ENCODE measurements at regions not wholly inside any gene's neighbourhood (a gene's known extent, or its start where the extent isn't known, plus 50 kb on each side); places are given as distances from the start of the nearest gene placed in this dataset.

- DNase-seq (no peak), ATAC-seq (no peak)
Measured at GRCh38 chr3:104750581-104750980, 616.1 kb upstream of the ALCAM start.

GRCh38 chr3:104755791-104756190 is 610.9 kb upstream of the ALCAM start:
- DNase-seq (no peak), ATAC-seq (no peak)

- ATAC-seq (no peak), DNase-seq (no peak)
Measured at GRCh38 chr3:104763007-104763406, 603.7 kb upstream of the ALCAM start.

GRCh38 chr3:104764496-104764895 is 602.2 kb upstream of the ALCAM start:
- no peak for ATAC-seq
- no peak for DNase-seq

GRCh38 chr3:104768886-104769285 is 597.8 kb upstream of the ALCAM start:
- DNase-seq (no peak), ATAC-seq (no peak)

- ATAC-seq (no peak), DNase-seq (no peak)
Measured at GRCh38 chr3:104779324-104779723, 587.4 kb upstream of the ALCAM start.

- no peak for ATAC-seq
- no peak for DNase-seq
Measured at GRCh38 chr3:104781112-104781511, 585.6 kb upstream of the ALCAM start.

- ATAC-seq, result no peak
- no peak for DNase-seq
Measured at GRCh38 chr3:104785947-104786346, 580.8 kb upstream of the ALCAM start.

- ATAC-seq (no peak), DNase-seq (no peak)
Measured at GRCh38 chr3:104787306-104787705, 579.4 kb upstream of the ALCAM start.

- no peak for ATAC-seq
- DNase-seq, result no peak
Measured at GRCh38 chr3:104788807-104789206, 577.9 kb upstream of the ALCAM start.

GRCh38 chr3:104791331-104791730 is 575.4 kb upstream of the ALCAM start:
- DNase-seq (no peak), ATAC-seq (no peak)

- DNase-seq (no peak), ATAC-seq (no peak)
Measured at GRCh38 chr3:104796556-104796955, 570.2 kb upstream of the ALCAM start.

- DNase-seq, result no peak
- ATAC-seq, result no peak
Measured at GRCh38 chr3:104805042-104805441, 561.7 kb upstream of the ALCAM start.

- DNase-seq (no peak), ATAC-seq (no peak)
Measured at GRCh38 chr3:104805508-104805907, 561.2 kb upstream of the ALCAM start.

- ATAC-seq (no peak), DNase-seq (no peak)
Measured at GRCh38 chr3:104810896-104811295, 555.8 kb upstream of the ALCAM start.

GRCh38 chr3:104816008-104816407 is 550.7 kb upstream of the ALCAM start:
- DNase-seq, result no peak
- no peak for ATAC-seq

GRCh38 chr3:104816716-104817115 is 550.0 kb upstream of the ALCAM start:
- ATAC-seq (no peak), DNase-seq (no peak)

- no peak for ATAC-seq
- DNase-seq, result no peak
Measured at GRCh38 chr3:104819333-104819732, 547.4 kb upstream of the ALCAM start.

GRCh38 chr3:104820959-104821358 is 545.8 kb upstream of the ALCAM start:
- no peak for DNase-seq

GRCh38 chr3:104825116-104825515 is 541.6 kb upstream of the ALCAM start:
- DNase-seq (no peak), ATAC-seq (no peak)

More at GRCh38 chr3:104820959-104821358, 545.8 kb upstream of the ALCAM start:
- ATAC-seq, result no peak

GRCh38 chr3:104831071-104831470 is 535.6 kb upstream of the ALCAM start:
- DNase-seq (no peak), ATAC-seq (no peak)

GRCh38 chr3:104832530-104832929 is 534.2 kb upstream of the ALCAM start:
- DNase-seq (no peak), ATAC-seq (no peak)

- DNase-seq, result no peak
Measured at GRCh38 chr3:104835376-104835775, 531.3 kb upstream of the ALCAM start.

GRCh38 chr3:104846270-104846669 is 520.4 kb upstream of the ALCAM start:
- ATAC-seq (no peak), DNase-seq (no peak)

More at GRCh38 chr3:104835376-104835775, 531.3 kb upstream of the ALCAM start:
- ATAC-seq, result no peak

- no peak for ATAC-seq
- no peak for DNase-seq
Measured at GRCh38 chr3:104849070-104849469, 517.6 kb upstream of the ALCAM start.
